Stimulated activated CD4-positive, alpha-beta T cell treated with anti-CD3 and anti-CD28 coated beads, TNF-alpha, amount 100 ng/mL, for 48 hours (primary cell): ENCODE measurements at regions not wholly inside any gene's neighbourhood (a gene's known extent, or its start where the extent isn't known, plus 50 kb on each side); places are given as distances from the start of the nearest gene placed in this dataset.

Source experiments
- DNase-seq, 3 donors: peaks; one replicate each; pipeline ENCODE4 v3.0.0-alpha.2; 2020; ENCODE audit warnings: low read depth in 3 of 3

- DNase-seq, result no peak
Measured at GRCh38 chr6:163809364-163809763, 394.8 kb downstream of the QKI start.

- no peak for DNase-seq
Measured at GRCh38 chr6:163808871-163809270, 394.4 kb downstream of the QKI start.

- no peak for DNase-seq
Measured at GRCh38 chr6:163808231-163808630, 393.7 kb downstream of the QKI start.

GRCh38 chr6:163806755-163807499 is 392.4 kb downstream of the QKI start:
- no peak for DNase-seq

GRCh38 chr6:163804991-163805390 is 390.5 kb downstream of the QKI start:
- DNase-seq, result no peak

DNA sequence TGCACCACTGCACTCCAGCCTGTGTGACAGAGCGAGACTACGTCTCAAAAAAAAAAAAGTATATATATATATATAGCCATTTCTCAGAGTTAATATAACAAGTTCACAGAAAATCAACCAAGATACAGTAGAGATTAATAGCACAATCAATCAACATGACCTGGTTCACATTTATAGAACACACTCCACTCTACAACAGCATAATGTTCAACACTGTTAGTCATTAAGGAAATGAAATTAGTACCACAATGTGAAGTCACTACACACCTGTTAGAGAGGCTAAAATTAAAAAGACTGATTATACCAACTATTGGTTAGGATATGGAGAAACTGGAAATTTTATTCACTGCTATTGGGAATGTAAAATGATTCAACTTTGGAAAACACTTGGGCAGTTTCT is 387.7 kb downstream of the QKI start:
- no peak for DNase-seq

GRCh38 chr6:163797296-163797845 is 382.9 kb downstream of the QKI start:
- DNase-seq, result no peak

DNA sequence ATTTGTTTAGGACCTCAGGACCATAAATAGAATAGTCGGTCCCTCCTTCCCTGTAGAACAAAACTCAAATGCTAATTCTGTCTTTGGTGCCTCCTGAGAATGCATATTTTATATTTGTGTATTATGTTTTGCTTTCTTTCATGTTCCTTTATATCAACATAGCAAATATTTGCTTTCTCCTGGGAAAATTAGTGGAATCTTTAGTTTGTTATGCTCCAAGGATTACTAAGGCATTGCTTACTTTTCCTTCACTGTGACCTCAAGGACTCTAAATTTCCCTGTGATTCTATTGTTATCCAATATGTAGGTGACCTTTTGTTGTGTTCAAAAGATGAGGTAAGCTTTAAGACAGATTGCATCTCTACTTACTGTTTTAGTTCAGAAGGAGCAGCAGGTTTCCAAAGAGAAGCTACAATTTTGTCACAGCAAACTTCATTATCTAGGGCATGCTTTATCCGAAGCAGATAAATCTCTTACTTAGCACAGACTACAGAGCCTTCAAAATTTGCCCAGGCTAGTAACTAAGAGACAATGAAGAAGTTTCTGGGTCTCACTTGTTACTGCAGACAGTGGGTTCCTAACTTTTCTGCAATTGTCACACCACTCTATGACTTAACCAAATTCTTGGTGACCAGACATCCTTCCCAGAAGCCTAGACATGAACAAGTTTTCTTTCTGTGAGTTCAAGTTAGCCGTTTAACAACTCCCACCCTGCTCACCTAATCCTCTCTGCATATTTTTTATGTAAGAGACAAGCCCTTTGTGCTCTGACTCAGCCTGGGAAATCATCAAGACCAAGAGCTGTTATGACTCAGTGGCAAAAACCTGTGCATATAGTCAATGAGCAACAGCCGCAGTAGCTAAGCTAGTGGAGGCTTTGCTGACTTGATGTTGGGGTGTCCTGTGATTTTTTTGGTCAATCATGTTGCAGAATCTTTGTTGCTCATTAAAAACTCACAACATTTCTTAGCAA is 378.8 kb downstream of the QKI start:
- peak in 1 of 3 donors; percentile 0 for DNase-seq

- DNase-seq, result no peak
Measured at GRCh38 chr6:163790266-163790840, 375.8 kb downstream of the QKI start.

DNA sequence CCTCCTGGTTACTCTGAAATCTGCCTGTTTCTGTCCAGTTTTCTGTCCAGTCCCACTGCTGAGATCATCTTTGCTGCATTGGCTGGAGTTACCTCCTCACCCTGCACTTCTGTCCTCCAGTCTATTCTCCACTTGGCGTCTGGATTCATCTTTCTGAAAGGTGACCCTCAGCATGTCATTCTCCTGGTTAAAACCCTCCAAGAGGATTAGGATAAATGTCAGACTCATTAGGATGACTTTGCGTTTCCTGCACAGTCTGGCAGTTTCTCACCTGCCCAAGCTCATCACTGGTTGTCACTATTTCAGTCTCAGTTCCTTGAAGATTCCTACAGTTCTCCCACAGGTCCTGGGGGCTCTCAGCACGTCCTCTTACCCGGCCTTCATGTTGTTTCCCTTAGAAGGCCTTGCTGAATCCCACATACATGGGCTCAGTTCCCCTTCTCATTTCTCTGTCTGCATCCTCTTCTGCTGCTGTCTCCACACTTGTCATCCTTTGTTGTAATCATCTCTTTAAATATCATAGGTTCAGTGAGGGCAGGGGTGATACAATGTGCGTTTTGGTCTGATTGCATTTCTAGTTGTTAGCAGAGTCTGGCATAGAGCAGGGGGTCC is 374.8 kb downstream of the QKI start:
- no peak for DNase-seq

- no peak for DNase-seq
Measured at GRCh38 chr6:163786995-163787671, 372.6 kb downstream of the QKI start.

- no peak for DNase-seq
Measured at GRCh38 chr6:163782436-163783003, 368.0 kb downstream of the QKI start.

DNA sequence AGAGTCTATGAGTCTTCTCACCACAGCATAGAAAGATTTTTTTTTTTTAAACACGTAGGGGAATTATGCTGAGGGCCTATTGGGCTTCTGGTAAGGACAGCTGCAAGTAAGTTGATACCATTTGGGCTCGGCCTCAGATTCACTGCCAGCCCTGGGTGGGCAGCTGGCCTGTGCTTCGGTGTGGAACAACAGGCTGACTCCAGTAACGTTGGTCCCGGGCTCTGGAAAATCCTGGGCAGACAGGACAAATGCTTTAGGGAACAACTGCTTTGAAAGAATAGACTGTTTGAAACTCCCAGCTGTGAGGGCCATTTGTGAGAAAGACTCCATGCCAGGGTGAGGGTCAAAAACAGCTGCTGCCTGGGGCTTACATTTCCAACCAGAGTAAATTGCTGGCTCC is 366.5 kb downstream of the QKI start:
- no peak for DNase-seq

GRCh38 chr6:163779727-163780284 is 365.3 kb downstream of the QKI start:
- no peak for DNase-seq

GRCh38 chr6:163777716-163778115 is 363.2 kb downstream of the QKI start:
- no peak for DNase-seq

- no peak for DNase-seq
Measured at GRCh38 chr6:163776906-163777686, 362.6 kb downstream of the QKI start.

DNA sequence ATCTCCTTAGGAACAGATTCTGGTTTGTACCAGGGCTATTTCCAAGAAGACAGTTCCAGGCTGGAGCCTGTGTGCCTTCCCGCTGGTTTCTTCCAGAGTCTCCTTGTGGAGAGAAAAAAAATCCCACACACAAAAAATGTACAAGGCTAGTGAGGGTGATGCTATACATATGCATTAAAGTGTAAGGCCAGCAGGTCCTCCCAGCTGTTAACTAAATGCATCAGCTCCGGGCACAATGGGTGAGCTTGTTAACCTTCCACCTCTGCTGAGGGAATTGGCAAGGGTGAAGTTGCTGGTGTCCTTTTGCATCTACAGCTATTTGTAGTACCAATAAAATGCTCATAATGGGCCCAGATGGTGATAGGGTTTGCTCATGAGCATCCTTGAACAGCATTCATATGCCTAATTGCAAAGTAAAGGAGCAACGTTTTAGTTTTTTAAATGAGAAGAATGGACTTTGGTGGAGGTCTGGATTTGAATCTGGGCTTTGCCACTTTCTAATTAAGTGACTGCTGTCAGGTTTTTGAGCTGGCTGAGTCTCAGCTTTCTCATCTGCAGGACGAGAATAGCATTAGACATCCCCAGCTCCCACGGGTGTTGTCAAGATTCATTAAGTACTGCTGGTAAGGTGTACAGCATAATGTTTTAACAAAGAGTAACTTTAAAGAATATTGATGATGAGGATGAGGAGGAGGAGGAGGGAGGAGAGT is 361.8 kb downstream of the QKI start:
- no peak for DNase-seq

DNA sequence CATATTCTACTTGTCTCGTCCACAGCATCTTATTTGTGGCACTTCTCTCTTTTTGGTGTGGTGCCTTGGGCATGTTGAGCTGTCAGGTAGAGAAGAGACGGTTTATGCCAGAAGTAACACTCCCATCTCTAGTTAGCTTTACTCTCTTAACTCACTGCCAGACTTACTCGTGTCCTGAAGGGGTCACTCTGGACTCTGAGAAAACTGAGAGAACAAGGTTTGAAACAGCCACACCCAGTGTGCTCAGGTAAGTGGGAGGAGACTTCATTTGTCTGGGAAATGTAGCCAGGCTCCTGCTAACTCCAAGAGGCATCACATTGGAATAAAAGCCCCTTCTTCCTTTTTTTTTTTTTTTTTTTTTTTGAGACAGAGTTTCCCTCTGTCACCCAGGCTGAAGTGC is 360.8 kb downstream of the QKI start:
- DNase-seq, result no peak

DNA sequence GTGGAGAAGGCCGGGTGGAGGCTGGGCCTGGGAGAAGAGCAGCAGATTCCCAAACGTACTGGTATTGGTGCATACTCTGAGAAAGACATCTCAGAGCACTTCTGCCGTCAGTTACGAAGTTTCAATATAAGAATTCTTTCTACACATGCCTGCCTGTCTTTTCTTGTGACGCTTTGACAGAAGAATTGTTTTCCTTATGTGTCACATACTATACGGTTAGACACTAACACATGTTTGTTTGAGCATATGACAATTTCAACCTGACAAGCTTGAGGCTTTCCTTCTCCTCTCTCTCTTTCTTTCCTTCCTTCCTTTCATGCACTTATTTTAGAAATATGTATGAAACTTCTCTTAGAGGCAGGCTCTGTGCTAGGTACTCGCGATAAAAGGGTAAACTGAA is 360.0 kb downstream of the QKI start:
- DNase-seq, result no peak
